Endothelial cell of umbilical vein (primary cell): ENCODE measurements at regions not wholly inside any gene's neighbourhood (a gene's known extent, or its start where the extent isn't known, plus 50 kb on each side); places are given as distances from the start of the nearest gene placed in this dataset.
"Not testable (repeated sequence)": the region's sequence is repeated elsewhere in the genome, so short reads cannot be mapped to it uniquely, and the experiment has no call there.

Experiments
- EZH2 ChIP-seq: IDR thresholded peaks from 2 replicates; pipeline ENCODE4 v1.6.1; 2012; ENCODE audit warnings: borderline replicate concordance, low read depth, mild to moderate bottlenecking, moderate library complexity, low read length, inconsistent platforms; ENCODE audit not compliant: severe bottlenecking
- POLR2A ChIP-seq: IDR thresholded peaks from 2 replicates; pipeline ENCODE4 v1.6.1; 2012; ENCODE audit warnings: low read depth, mild to moderate bottlenecking, control low read depth, low read length
- TF ChIP-seq, protein P1 (sequence below), 2 donors: IDR thresholded peaks; 1 replicate in 1 of 2; 2 replicates in 1 of 2; pipeline ENCODE4 v1.5.1; 2011; ENCODE audit warnings: low read length in 2 of 2, mild to moderate bottlenecking in 2 of 2, moderate library complexity in 2 of 2, control low read depth in 1 of 2, inconsistent platforms in 1 of 2, low read depth in 1 of 2; ENCODE audit not compliant: insufficient read depth in 1 of 2; ENCODE audit errors: extremely low read depth in 1 of 2

DNA sequence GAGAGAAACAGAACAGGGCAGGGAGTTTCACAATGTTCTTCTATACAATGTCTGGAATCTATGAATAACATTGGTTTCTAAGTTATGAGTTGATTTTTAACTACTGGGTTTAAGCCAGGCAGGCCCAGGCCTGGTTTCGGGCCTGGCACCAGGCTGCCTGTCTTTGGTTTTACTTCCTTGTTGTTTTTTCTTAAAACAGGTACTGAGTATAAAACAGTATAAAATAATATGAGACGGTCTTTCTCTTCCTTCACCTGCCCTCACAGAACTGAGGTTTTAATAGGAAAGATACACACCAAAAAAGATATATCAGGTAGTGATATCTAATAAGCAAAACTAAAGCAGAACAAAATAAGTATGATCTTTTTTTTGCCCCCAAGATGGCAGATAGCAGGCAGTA lies 52.0 kb downstream of the CRPPA start:
- TF ChIP-seq, protein P1, sequence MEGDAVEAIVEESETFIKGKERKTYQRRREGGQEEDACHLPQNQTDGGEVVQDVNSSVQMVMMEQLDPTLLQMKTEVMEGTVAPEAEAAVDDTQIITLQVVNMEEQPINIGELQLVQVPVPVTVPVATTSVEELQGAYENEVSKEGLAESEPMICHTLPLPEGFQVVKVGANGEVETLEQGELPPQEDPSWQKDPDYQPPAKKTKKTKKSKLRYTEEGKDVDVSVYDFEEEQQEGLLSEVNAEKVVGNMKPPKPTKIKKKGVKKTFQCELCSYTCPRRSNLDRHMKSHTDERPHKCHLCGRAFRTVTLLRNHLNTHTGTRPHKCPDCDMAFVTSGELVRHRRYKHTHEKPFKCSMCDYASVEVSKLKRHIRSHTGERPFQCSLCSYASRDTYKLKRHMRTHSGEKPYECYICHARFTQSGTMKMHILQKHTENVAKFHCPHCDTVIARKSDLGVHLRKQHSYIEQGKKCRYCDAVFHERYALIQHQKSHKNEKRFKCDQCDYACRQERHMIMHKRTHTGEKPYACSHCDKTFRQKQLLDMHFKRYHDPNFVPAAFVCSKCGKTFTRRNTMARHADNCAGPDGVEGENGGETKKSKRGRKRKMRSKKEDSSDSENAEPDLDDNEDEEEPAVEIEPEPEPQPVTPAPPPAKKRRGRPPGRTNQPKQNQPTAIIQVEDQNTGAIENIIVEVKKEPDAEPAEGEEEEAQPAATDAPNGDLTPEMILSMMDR (IDR thresholded peaks at IDR 0.05; ENCODE audit: extremely low read depth in 1 of 2, insufficient read depth in 1 of 2, low read depth in 1 of 2, low read length in 2 of 2): not testable (repeated sequence)
- TF ChIP-seq POLR2A, EZH2: not testable (repeated sequence)
